Activated naive CD8-positive, alpha-beta T cell treated with anti-CD3 and anti-CD28 coated beads for 36 hours (primary cell): ENCODE measurements at regions not wholly inside any gene's neighbourhood (a gene's known extent, or its start where the extent isn't known, plus 50 kb on each side); places are given as distances from the start of the nearest gene placed in this dataset.
"Not testable (repeated sequence)": the region's sequence is repeated elsewhere in the genome, so short reads cannot be mapped to it uniquely, and the experiment has no call there.

Source experiments
- DNase-seq: peaks from one replicate; pipeline ENCODE4 v3.0.0; 2021
- H3K27ac Mint-ChIP-seq: one replicate; pipeline ENCODE4 v1.8.0; 2022; ENCODE audit warnings: mild to moderate bottlenecking, moderate library complexity, mixed read lengths
- H3K27me3 Mint-ChIP-seq: one replicate; pipeline ENCODE4 v1.8.0; 2022; ENCODE audit warnings: mild to moderate bottlenecking, mixed read lengths
- H3K36me3 Mint-ChIP-seq: one replicate; pipeline ENCODE4 v1.8.0; 2021; ENCODE audit warnings: mild to moderate bottlenecking, mixed read lengths
- H3K4me1 Mint-ChIP-seq: one replicate; pipeline ENCODE4 v1.8.0; 2021; ENCODE audit warnings: mixed read lengths
- H3K4me3 Mint-ChIP-seq: one replicate; pipeline ENCODE4 v1.8.0; 2022; ENCODE audit warnings: mild to moderate bottlenecking, moderate library complexity, mixed read lengths
- H3K9me3 Mint-ChIP-seq: one replicate; pipeline ENCODE4 v1.8.0; 2022; ENCODE audit warnings: mixed read lengths

DNA sequence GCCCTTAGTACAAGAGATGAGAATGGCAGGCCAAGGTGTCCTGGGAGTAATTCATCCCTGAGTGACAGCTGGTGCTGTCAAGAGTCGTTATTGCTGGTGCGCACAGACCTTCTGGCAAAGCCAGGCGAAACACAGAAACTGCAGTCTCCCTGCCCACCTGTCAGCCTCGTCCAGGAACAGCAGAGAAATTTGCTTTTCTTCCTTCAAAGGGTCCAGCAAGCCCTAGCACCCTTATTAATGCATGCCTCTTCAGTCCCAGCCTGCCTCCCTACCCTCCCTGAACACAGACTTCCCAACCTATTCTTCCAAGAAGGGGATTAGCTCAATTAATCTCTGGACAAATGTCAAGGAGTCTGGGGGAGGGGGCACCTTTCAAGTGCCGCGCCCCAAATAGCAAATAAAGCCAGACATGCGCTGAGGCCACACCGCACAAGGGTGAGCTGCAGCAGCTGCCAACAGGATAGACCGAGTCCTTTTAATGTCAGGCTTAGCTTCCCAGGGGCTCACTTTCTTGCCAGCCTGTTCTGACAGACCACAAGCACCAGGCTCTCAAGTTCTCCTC lies 250.7 kb upstream of the RASGEF1B start:
- no peak overlapping the region for H3K4me3 Mint-ChIP-seq
- H3K36me3 Mint-ChIP-seq = no peaks in the 10 kb centered on the region
- no peak for DNase-seq
- H3K27me3 Mint-ChIP-seq = no peaks in the 10 kb centered on the region
- H3K4me1 Mint-ChIP-seq = peaks cover 18% of the 10 kb centered on the region
- H3K27ac Mint-ChIP-seq = no peak overlapping the region
- peaks cover 1% of the 10 kb centered on the region for H3K9me3 Mint-ChIP-seq

DNA sequence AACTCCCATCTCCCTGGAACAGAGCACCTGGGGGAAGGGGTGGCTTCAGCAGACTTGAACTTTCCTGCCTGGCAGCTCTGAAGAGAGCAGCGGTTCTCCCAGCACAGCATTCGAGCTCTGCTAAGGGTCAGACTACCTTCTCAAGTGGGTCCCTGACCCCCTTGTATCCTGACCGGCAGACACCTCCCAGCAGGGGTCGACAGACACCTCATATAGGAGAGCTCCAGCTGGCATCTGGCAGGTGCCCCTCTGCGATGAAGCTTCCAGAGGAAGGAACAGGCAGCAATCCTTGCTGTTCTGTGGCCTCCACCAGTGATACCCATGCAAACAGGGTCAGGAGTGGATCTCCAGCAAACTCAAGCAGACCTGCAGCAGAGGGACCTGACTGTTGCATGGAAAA lies 244.1 kb upstream of the RASGEF1B start:
- Mint-ChIP-seq H3K4me1 (peaks cover 4% of the 10 kb centered on the region), H3K27me3 (no peaks in the 10 kb centered on the region), H3K9me3 (peaks cover under 1% of the 10 kb centered on the region)

DNA sequence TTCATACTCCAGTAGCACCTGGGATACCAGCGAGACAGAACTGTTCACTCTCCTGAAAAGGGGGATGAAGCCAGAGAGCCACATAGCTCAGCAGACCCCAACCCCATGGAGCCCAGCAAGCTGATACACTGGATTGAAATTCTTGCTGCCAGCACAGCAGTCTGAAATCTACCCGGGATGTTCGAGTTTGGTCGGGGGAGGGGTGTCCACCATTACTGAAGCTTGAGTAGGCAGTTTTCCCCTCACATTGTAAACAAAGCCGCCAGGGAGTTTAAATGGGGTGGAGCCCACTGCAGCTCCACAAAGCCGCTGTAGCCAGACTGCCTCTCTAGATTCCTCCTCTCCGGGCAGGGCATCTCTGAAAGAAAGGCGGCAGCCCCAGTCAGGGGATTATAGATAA lies 243.7 kb upstream of the RASGEF1B start:
- H3K36me3 Mint-ChIP-seq, DNase-seq: not testable (repeated sequence)

More for the DNA sequence above, 244.1 kb upstream of the RASGEF1B start:
- H3K27ac Mint-ChIP-seq = no peak overlapping the region
- no peak overlapping the region for H3K4me3 Mint-ChIP-seq
- DNase-seq = no peak
- no peaks in the 10 kb centered on the region for H3K36me3 Mint-ChIP-seq

DNA sequence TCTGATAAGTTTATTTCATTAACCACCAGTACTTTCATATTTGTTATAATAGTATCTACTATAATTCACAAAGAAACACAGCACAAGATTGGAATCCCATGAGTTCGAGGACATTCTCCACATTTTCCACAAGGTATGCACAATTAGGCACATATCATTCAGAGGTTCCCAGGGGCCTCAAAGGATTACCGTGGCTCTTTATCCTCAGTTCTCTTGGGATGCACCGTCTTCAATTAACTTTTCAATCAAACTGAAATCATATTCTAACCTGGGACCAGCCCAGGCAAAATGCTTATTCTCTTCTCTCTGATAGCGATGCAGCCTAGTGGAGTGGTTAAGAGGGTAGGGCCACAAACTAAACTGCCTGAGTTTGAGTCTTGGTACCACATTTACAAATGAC lies 242.6 kb upstream of the RASGEF1B start:
- DNase-seq = no peak
- H3K27ac Mint-ChIP-seq = no peak overlapping the region
- H3K27me3 Mint-ChIP-seq = no peaks in the 10 kb centered on the region
- no peaks in the 10 kb centered on the region for H3K9me3 Mint-ChIP-seq
- H3K4me1 Mint-ChIP-seq = peaks cover 4% of the 10 kb centered on the region
- no peaks in the 10 kb centered on the region for H3K36me3 Mint-ChIP-seq
- H3K4me3 Mint-ChIP-seq = no peak overlapping the region

More for the DNA sequence above, 243.7 kb upstream of the RASGEF1B start:
- H3K27me3 Mint-ChIP-seq, H3K4me1 Mint-ChIP-seq, H3K27ac Mint-ChIP-seq, H3K9me3 Mint-ChIP-seq, H3K4me3 Mint-ChIP-seq: not testable (repeated sequence)

DNA sequence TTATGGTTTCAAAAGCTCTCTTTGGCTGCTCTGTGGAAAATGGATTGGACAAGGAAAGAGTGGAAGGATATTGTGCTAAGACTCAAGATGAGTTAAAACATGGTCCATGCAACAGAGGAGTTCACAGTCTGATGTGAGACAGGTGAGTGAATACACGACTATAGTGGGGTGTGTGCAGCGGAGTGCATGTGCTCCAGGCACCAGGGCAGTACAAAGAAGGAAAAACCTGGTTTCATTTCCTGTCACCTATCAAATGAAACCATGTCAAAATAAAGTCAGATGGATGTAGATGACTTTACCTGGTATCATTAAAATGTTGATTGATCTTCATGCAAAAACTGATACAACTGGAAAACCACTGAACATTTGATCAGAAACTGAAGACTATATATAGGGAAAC lies 241.0 kb upstream of the RASGEF1B start:
- Mint-ChIP-seq H3K9me3 (no peaks in the 10 kb centered on the region), H3K36me3 (no peaks in the 10 kb centered on the region), H3K4me1 (peaks cover 4% of the 10 kb centered on the region), H3K27ac (no peak overlapping the region), H3K4me3 (no peak overlapping the region), H3K27me3 (no peaks in the 10 kb centered on the region)
- no peak for DNase-seq

DNA sequence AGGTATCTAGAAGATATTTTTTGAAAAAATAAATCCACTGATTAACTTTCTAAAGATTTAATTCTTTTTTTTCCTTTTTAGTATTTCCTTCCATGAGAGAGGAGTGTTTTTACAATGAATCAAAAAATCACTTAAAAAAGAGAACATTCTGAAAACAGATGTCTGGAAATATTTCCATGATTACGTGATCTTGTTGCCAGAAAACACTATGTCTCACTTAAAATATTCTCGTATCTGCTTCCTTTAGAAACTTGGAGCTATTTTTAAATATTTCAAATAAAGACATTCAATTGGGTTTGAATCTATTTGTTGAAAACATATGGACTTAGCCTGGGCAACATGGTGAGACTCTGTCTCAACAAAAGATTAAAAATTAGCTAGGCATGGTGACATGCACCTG lies 232.8 kb upstream of the RASGEF1B start:
- Mint-ChIP-seq H3K27me3 (no peaks in the 10 kb centered on the region), H3K36me3 (no peaks in the 10 kb centered on the region), H3K4me3 (no peak overlapping the region), H3K27ac (no peak overlapping the region), H3K4me1 (peaks cover 4% of the 10 kb centered on the region), H3K9me3 (no peaks in the 10 kb centered on the region)
- no peak for DNase-seq

DNA sequence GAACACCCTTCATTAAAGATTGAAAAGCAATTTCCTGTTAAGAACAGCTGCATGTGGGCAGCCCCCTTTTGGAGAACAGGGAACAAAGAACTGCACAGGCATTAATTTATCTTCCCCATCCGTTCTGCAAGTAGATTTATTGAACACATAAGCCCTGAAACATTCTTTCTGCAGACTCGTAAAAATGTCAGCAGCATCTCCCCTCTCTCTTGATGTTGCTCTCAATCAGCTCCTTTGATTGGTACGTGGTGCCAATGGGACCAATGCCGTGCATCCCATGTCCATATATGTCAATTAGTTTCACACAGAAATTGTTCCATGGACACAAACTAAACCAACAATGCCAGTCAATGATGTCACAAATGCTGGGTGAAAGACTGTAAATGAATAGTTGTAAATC lies 228.5 kb upstream of the RASGEF1B start:
- Mint-ChIP-seq H3K27me3 (no peaks in the 10 kb centered on the region), H3K27ac (no peak overlapping the region), H3K36me3 (no peaks in the 10 kb centered on the region), H3K4me3 (no peak overlapping the region), H3K4me1 (no peaks in the 10 kb centered on the region), H3K9me3 (no peaks in the 10 kb centered on the region)
- no peak for DNase-seq

DNA sequence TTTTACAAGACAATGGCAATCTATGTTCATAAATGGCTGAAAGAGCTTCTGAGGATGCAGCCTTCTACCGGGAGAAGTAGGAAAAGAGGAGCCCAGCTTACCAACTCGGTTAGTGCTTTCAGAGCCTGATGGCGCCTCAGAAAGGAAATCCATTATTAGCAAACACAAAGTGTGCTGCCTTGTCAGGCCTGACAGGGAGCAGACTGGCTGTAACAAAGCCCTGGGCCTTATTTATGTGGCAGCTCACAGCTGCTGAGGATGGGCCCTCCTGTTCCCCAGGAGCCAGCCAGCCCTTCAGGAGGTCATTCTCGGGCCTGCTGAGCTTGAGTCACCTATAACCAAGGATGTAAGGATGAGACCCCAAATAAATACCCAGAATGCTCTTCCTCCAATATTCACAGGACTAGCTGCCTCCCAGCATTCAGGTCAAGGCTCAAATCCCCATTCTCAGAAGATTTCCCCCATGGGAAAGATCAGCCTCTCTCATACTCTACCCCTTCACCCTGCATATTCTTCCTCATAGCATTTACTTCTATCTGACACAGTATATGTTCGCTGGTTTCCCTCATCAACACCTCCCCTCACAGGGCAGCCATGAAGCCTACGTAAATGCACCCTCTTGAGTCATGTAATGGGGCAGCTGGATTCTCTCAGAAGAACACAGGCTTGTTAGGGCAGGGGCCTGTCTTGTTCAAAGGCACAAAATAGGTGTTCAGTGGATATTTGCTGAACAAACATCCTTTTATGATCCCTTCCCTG lies 227.0 kb upstream of the RASGEF1B start:
- Mint-ChIP-seq H3K9me3 (no peaks in the 10 kb centered on the region), H3K36me3 (no peaks in the 10 kb centered on the region), H3K4me1 (no peaks in the 10 kb centered on the region), H3K27ac (no peak overlapping the region), H3K4me3 (no peak overlapping the region), H3K27me3 (no peaks in the 10 kb centered on the region)
- DNase-seq = no peak

DNA sequence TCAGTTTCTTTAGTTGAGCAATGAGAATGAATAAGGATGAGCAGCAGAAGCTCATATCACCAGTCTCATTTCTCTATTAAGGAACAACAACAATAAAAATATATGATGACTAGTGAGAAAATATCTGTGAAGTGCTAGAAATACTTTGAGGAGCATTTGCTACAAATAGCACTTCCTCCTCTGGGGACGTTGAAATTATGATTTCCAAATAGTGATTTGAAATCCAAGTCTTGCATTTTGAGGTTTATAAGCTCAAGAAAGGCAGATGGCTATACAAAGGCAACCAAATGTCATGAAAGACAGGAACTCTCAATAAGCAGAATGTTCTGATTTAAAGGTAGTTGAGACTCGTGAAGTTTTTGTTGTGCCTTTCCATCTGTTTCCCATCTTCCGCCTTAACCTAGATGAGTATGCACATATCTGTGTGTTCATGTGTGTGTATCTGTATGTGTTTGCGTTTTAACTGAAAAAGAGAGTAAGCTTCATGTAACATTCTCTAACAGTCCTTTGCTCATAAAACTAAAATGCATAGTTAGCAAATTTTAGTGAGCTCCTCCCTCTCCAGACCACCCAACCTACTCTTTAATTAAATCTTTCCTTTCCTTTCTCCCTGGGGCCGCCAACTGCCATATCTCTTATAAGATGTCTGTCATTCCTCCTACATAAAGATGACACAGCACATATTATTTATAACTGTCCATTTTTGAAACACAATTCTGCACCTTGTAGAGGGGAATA lies 222.6 kb upstream of the RASGEF1B start:
- Mint-ChIP-seq H3K4me1 (no peaks in the 10 kb centered on the region), H3K9me3 (no peaks in the 10 kb centered on the region), H3K27me3 (no peaks in the 10 kb centered on the region), H3K36me3 (no peaks in the 10 kb centered on the region), H3K27ac (no peak overlapping the region), H3K4me3 (no peak overlapping the region)
- no peak for DNase-seq

DNA sequence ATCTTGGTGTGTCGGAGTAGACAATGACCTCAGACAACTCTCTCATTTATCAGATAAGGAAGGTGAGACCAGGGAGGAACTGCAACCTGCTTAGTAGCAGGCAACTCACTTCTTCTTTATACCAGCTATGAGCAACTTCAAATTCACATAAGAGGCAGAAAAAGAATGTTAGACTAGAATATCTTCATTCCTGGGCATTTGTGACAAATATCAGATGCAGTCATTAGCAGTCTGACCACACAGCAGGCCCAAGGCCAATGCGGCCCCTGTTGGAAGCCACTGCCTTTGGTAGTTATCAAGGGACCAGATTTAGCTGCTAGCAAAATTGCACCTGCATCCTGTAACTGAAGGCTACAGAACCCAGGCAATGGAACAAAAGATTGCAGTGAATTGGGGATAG lies 219.2 kb upstream of the RASGEF1B start:
- no peaks in the 10 kb centered on the region for H3K27me3 Mint-ChIP-seq
- H3K9me3 Mint-ChIP-seq = peaks cover 3% of the 10 kb centered on the region
- no peaks in the 10 kb centered on the region for H3K36me3 Mint-ChIP-seq
- H3K27ac Mint-ChIP-seq = no peak overlapping the region
- no peak overlapping the region for H3K4me3 Mint-ChIP-seq
- DNase-seq = no peak
- no peaks in the 10 kb centered on the region for H3K4me1 Mint-ChIP-seq

DNA sequence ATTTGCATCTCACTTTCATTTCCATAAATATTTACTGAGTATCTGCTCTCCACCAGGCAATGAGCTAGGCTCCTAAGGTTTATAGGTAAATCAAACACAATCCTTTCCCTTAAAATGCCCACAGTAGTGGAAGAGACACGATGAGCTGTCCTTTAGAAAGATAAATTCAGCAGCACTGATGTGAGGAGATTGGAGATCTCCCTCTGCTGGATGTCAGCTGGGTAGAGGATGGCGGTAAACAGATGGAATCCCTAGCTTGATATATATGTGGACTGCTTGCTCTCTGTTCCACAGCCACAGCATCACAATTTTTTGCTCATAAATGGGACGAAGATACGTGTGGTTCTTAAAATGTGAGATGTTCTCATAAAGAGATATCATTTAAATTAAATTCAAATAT lies 216.4 kb upstream of the RASGEF1B start:
- Mint-ChIP-seq H3K4me3 (no peak overlapping the region), H3K9me3 (peaks cover 4% of the 10 kb centered on the region), H3K27me3 (no peaks in the 10 kb centered on the region), H3K36me3 (no peaks in the 10 kb centered on the region), H3K27ac (no peak overlapping the region), H3K4me1 (no peaks in the 10 kb centered on the region)
- no peak for DNase-seq

DNA sequence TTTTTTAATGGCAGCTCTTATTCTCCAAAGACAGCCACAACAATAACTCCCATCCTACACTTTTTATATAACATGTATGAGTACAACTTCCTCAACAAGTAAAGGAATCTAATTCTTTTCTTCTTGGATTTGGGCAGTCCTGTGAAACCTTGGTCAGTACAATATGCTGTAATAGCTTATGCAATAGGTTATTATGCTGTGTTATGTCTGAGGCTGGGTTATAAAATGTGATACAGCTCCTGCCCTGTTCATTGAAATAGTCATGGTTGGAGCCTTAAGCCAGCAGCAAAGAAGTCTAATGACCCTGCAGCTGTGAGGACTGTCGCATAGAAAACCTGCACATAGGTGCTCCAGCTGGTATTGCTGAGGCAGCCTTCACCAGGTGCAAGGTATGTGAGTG lies 215.8 kb upstream of the RASGEF1B start:
- Mint-ChIP-seq H3K4me1 (no peaks in the 10 kb centered on the region), H3K36me3 (no peaks in the 10 kb centered on the region), H3K27me3 (no peaks in the 10 kb centered on the region), H3K9me3 (peaks cover 4% of the 10 kb centered on the region), H3K27ac (no peak overlapping the region), H3K4me3 (no peak overlapping the region)
- no peak for DNase-seq

DNA sequence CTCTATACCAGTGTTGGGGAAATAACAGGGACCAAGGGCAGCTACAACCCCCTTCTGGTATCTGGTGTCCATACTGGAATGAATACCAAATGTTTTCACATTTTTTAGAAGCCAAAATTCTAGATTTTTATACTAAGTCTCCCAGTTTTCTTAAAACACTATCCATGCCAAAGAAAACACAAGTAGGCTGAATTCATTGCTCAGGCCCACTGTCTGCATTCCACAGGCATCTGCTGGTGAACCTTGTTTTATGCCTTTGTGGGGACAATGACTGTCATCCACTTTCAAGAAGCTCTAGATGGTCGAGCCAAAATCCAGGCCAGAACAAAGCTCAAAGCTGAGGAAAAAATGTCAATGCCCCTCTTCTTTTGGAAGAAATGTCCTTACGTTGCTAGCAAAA lies 213.4 kb upstream of the RASGEF1B start:
- no peaks in the 10 kb centered on the region for H3K4me1 Mint-ChIP-seq
- no peaks in the 10 kb centered on the region for H3K27me3 Mint-ChIP-seq
- H3K27ac Mint-ChIP-seq = no peak overlapping the region
- H3K9me3 Mint-ChIP-seq = peaks cover 4% of the 10 kb centered on the region
- no peak overlapping the region for H3K4me3 Mint-ChIP-seq
- no peak for DNase-seq
- H3K36me3 Mint-ChIP-seq = no peaks in the 10 kb centered on the region

DNA sequence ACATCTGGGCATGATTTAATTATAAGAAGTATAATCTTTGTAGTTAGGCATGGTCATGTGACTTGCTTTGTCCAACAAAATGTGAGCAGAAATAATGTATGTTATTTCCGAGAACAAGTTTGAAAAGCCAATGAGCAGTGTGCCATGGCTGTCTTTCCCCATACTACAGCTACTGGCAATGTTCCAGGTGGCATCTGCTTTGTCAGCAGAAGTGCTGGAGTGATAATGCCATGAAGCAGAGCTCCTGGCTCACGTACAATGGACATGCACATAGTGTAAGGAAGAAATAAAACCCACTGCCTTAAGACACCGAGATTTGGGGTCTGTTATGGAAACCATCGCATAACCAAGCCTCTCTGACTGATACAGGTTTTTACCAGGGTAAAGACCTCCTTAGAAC lies 212.6 kb upstream of the RASGEF1B start:
- Mint-ChIP-seq H3K4me3 (no peak overlapping the region), H3K36me3 (no peaks in the 10 kb centered on the region), H3K9me3 (peaks cover 4% of the 10 kb centered on the region), H3K27ac (no peak overlapping the region), H3K27me3 (no peaks in the 10 kb centered on the region), H3K4me1 (no peaks in the 10 kb centered on the region)
- no peak for DNase-seq

DNA sequence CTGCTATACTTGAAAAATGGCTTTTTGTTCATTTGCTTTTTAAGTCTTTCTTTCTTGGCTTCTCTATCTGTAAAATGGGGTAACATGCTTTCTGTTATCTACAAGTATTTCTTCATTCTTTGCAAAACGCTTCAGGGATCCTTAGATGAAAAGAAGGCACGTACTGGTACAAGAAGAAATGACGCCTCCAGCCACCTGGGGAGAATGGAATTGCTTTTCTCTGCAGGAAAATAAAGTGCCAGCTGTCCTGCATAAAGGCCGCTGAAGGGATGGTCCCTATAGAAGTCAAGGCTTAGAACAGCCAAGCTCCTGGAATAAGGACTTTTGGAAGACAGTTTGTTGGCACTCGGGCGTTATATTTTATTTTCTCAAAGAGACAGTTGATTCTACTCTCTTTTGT lies 210.8 kb upstream of the RASGEF1B start:
- peaks cover 4% of the 10 kb centered on the region for H3K9me3 Mint-ChIP-seq
- H3K27me3 Mint-ChIP-seq = no peaks in the 10 kb centered on the region
- DNase-seq = no peak
- no peaks in the 10 kb centered on the region for H3K36me3 Mint-ChIP-seq
- H3K27ac Mint-ChIP-seq = no peak overlapping the region
- no peak overlapping the region for H3K4me3 Mint-ChIP-seq
- no peaks in the 10 kb centered on the region for H3K4me1 Mint-ChIP-seq

DNA sequence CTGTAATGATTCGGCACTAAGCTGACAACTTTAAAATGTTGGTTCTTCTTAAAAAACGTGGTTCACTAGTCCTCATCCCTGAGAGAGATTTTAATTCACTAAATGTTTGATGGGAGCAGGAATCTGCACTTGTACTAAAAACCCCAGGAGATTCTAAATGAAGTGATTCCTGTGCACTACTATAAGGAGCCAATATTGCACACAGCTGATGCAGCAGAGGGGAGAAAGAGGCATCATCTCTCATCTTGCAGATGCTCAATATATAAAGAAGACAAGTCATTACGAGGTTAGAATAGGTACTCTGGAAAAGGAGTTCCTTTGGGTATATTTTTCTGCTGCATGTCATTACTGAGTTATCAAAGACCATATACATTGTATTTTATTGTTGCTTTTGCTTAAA lies 207.6 kb upstream of the RASGEF1B start:
- Mint-ChIP-seq H3K27me3 (no peaks in the 10 kb centered on the region), H3K4me3 (no peak overlapping the region), H3K9me3 (no peaks in the 10 kb centered on the region), H3K36me3 (no peaks in the 10 kb centered on the region), H3K27ac (no peak overlapping the region), H3K4me1 (no peaks in the 10 kb centered on the region)
- no peak for DNase-seq
